ENCODE measurements at regions not wholly inside any gene's neighbourhood (a gene's known extent, or its start where the extent isn't known, plus 50 kb on each side); places are given as distances from the start of the nearest gene placed in this dataset.

- H3K9me3 ChIP-seq, result no peaks in the 10 kb centered on the region
- WGBS, 2 donors, result 72 to 73% methylated on average over 3 of the region's 3 CpGs
- intact Hi-C loops (cut with DNase I; ENCODE audit: low total_unique reads), result no loop called here
- H3K27ac ChIP-seq, result no peak overlapping the region
- no peak for TF ChIP-seq CTCF (IDR thresholded peaks at IDR 0.05)
- TF ChIP-seq POLR2A (IDR thresholded peaks at IDR 0.05), result no peak
- H3K36me3 ChIP-seq (ENCODE audit: low read depth, missing control alignments), result no peaks in the 10 kb centered on the region
- peaks cover 6% of the 10 kb centered on the region for H3K4me1 ChIP-seq
- H3K27me3 ChIP-seq, result no peaks in the 10 kb centered on the region
- no peak for DNase-seq
- H3K4me3 ChIP-seq, result no peak overlapping the region
Measured at GRCh38 chr5:158521995-158522394, 577.7 kb downstream of the EBF1 start.

- Histone ChIP-seq H3K27ac (no peak overlapping the region), H3K36me3 (ENCODE audit: low read depth, missing control alignments) (no peaks in the 10 kb centered on the region), H3K27me3 (no peaks in the 10 kb centered on the region), H3K9me3 (no peaks in the 10 kb centered on the region), H3K4me3 (no peak overlapping the region), H3K4me1 (peaks cover 6% of the 10 kb centered on the region)
- 68 to 78% methylated on average over 3 of the region's 3 CpGs for WGBS, 2 donors
- intact Hi-C loops (cut with DNase I; ENCODE audit: low total_unique reads), result no loop called here
- DNase-seq, result no peak
- TF ChIP-seq CTCF (IDR thresholded peaks at IDR 0.05), result no peak
- TF ChIP-seq POLR2A (IDR thresholded peaks at IDR 0.05), result no peak
Measured at GRCh38 chr5:158519433-158520021, 580.2 kb downstream of the EBF1 start.

GRCh38 chr5:158516521-158516920 lies 583.2 kb downstream of the EBF1 start:
- Histone ChIP-seq H3K9me3 (no peaks in the 10 kb centered on the region), H3K4me1 (peaks cover 6% of the 10 kb centered on the region), H3K36me3 (ENCODE audit: low read depth, missing control alignments) (no peaks in the 10 kb centered on the region), H3K27ac (no peak overlapping the region), H3K4me3 (no peak overlapping the region), H3K27me3 (no peaks in the 10 kb centered on the region)
- WGBS, 2 donors, result 62 to 64% methylated on average over 2 of the region's 2 CpGs
- DNase-seq, result no peak
- TF ChIP-seq POLR2A (IDR thresholded peaks at IDR 0.05), result no peak
- TF ChIP-seq CTCF (IDR thresholded peaks at IDR 0.05), result no peak
- intact Hi-C loops (cut with DNase I; ENCODE audit: low total_unique reads), result no loop called here

GRCh38 chr5:158514986-158515359 lies 584.7 kb downstream of the EBF1 start:
- Histone ChIP-seq H3K36me3 (ENCODE audit: low read depth, missing control alignments) (no peaks in the 10 kb centered on the region), H3K27me3 (no peaks in the 10 kb centered on the region), H3K4me3 (no peak overlapping the region), H3K27ac (no peak overlapping the region), H3K4me1 (peaks cover 6% of the 10 kb centered on the region), H3K9me3 (no peaks in the 10 kb centered on the region)
- DNase-seq, result no peak
- TF ChIP-seq CTCF (IDR thresholded peaks at IDR 0.05) (no peak), POLR2A (IDR thresholded peaks at IDR 0.05) (no peak)
- intact Hi-C loops (cut with DNase I; ENCODE audit: low total_unique reads), result no loop called here
- 87 to 93% methylated on average over 3 of the region's 3 CpGs for whole genome bisulfite sequencing, 2 donors

- WGBS, 2 donors, result 59 to 63% methylated on average over 1 of the region's 1 CpG
- Histone ChIP-seq H3K4me3 (no peak overlapping the region), H3K27ac (no peak overlapping the region), H3K36me3 (ENCODE audit: low read depth, missing control alignments) (no peaks in the 10 kb centered on the region), H3K27me3 (no peaks in the 10 kb centered on the region), H3K4me1 (peaks cover 3% of the 10 kb centered on the region), H3K9me3 (no peaks in the 10 kb centered on the region)
- no peak for DNase-seq
- TF ChIP-seq CTCF (IDR thresholded peaks at IDR 0.05) (no peak), POLR2A (IDR thresholded peaks at IDR 0.05) (no peak)
- intact Hi-C loops (cut with DNase I; ENCODE audit: low total_unique reads), result no loop called here
Measured at GRCh38 chr5:158514319-158514985, 585.3 kb downstream of the EBF1 start.
